ENCODE measurements at regions not wholly inside any gene's neighbourhood (a gene's known extent, or its start where the extent isn't known, plus 50 kb on each side); places are given as distances from the start of the nearest gene placed in this dataset.

DNA sequence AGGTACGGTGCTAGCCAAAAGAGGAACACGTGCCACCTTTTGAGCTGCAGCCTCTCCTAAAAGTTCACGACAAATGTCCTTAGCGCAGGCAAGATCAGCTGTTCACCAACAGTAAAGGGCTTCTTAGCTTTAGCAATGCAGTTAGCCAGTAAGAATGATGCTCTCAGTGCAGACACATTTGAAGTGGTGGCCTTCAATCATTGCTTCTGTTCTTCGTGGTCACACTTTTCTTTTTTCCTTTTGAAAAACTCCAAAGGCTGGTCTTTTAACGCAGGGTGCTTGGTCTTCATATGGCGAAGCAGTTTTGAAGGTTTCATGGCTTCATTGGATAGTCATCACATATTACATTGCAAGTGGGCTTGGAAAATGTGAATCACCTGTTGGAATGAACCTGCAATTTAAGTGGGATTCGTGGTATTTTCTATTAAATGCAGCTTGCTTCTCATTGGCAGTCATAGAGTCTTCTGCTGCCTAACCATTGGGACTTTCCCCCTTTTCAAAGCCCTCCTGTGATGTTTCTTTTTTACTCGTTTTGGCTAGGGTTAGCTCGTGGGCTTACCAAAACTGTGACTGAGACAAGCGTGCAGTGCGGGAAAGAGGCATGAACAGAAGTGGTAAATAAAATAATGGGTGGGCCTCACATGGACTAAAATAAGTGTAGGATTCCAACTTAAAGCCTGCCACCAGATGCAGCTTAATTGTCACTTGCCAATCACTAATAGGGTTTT lies 100.9 kb downstream of the MRPL36 start:
- Mint-ChIP-seq H3K9me3 (ENCODE audit: unreplicated experiment) (no peaks in the 10 kb centered on the region), H3K4me3 (ENCODE audit: unreplicated experiment) (no peak overlapping the region), H3K27me3 (ENCODE audit: insufficient read depth, unreplicated experiment) (peaks cover 14% of the 10 kb centered on the region), H3K27ac (ENCODE audit: unreplicated experiment) (no peak overlapping the region), H3K36me3 (ENCODE audit: insufficient read depth, unreplicated experiment) (no peaks in the 10 kb centered on the region), H3K4me1 (ENCODE audit: low read depth, unreplicated experiment) (no peaks in the 10 kb centered on the region)
- ChIA-PET CTCF (no interaction called here), POLR2A (no interaction called here)
- no TSS peak for BruUV-seq (replicated peaks)
- Histone ChIP-seq H3K36me3 (ENCODE audit: control insufficient read depth, insufficient read depth, low read length) (no peaks in the 10 kb centered on the region), H3K4me3 (ENCODE audit: low read depth, low read length) (no peak overlapping the region), H3K27me3 (replicated peaks; ENCODE audit: control insufficient read depth, insufficient read depth, low read length) (no peaks in the 10 kb centered on the region; the same call in none of the 2 replicates), H3K4me1 (no peaks in the 10 kb centered on the region), H3K9me3 (no peaks in the 10 kb centered on the region)
- TF ChIP-seq, protein P1, sequence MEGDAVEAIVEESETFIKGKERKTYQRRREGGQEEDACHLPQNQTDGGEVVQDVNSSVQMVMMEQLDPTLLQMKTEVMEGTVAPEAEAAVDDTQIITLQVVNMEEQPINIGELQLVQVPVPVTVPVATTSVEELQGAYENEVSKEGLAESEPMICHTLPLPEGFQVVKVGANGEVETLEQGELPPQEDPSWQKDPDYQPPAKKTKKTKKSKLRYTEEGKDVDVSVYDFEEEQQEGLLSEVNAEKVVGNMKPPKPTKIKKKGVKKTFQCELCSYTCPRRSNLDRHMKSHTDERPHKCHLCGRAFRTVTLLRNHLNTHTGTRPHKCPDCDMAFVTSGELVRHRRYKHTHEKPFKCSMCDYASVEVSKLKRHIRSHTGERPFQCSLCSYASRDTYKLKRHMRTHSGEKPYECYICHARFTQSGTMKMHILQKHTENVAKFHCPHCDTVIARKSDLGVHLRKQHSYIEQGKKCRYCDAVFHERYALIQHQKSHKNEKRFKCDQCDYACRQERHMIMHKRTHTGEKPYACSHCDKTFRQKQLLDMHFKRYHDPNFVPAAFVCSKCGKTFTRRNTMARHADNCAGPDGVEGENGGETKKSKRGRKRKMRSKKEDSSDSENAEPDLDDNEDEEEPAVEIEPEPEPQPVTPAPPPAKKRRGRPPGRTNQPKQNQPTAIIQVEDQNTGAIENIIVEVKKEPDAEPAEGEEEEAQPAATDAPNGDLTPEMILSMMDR (IDR thresholded peaks at IDR 0.05; ENCODE audit: insufficient read depth in 1 of 2, low read depth in 1 of 2, low read length in 1 of 2, severe bottlenecking in 1 of 2, unreplicated experiment in 1 of 2), result no peak
- no peak for DNase-seq
- intact Hi-C loops (cut with micrococcal nuclease; ENCODE audit: unreplicated experiment), result no loop called here

DNA sequence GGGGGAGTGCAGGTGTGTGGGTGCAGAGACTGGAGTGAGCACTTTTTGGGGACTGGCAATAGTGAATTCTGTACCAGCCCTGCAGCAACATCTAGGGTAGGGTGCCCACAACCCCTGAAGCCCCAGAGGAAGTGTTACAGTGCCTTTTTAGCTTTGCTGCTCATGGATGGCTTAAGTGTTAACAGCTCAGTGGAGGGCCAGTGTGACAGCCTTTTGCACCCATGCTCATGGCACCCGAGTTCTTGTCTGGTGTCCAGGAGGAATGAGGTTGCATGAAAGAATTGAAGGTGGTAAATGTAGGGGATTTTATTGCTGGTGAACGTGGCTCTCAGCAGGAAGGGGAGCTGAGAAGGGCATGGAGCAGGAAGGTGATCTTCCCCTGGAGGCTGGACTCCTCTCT lies 107.3 kb downstream of the MRPL36 start:
- Histone ChIP-seq H3K4me3 (ENCODE audit: low read depth, low read length) (no peak overlapping the region), H3K36me3 (ENCODE audit: control insufficient read depth, insufficient read depth, low read length) (no peaks in the 10 kb centered on the region), H3K9me3 (no peaks in the 10 kb centered on the region), H3K27me3 (replicated peaks; ENCODE audit: control insufficient read depth, insufficient read depth, low read length) (no peaks in the 10 kb centered on the region), H3K4me1 (no peaks in the 10 kb centered on the region)
- H3K4me3 Mint-ChIP-seq (ENCODE audit: unreplicated experiment), result no peak overlapping the region
- CTCF ChIA-PET, result no interaction called here
- H3K9me3 Mint-ChIP-seq (ENCODE audit: unreplicated experiment), result no peaks in the 10 kb centered on the region
- peaks cover 18% of the 10 kb centered on the region for H3K27me3 Mint-ChIP-seq (ENCODE audit: insufficient read depth, unreplicated experiment)
- H3K4me1 Mint-ChIP-seq (ENCODE audit: low read depth, unreplicated experiment), result no peaks in the 10 kb centered on the region
- H3K36me3 Mint-ChIP-seq (ENCODE audit: insufficient read depth, unreplicated experiment), result no peaks in the 10 kb centered on the region
- no peak for DNase-seq
- intact Hi-C loops (cut with micrococcal nuclease; ENCODE audit: unreplicated experiment), result no loop called here
- POLR2A ChIA-PET, result no interaction called here
- H3K27ac Mint-ChIP-seq (ENCODE audit: unreplicated experiment), result no peak overlapping the region
- TF ChIP-seq, protein P1 (IDR thresholded peaks at IDR 0.05; ENCODE audit: insufficient read depth in 1 of 2, low read depth in 1 of 2, low read length in 1 of 2, severe bottlenecking in 1 of 2, unreplicated experiment in 1 of 2), result no peak
- no TSS peak for BruUV-seq (replicated peaks)

DNA sequence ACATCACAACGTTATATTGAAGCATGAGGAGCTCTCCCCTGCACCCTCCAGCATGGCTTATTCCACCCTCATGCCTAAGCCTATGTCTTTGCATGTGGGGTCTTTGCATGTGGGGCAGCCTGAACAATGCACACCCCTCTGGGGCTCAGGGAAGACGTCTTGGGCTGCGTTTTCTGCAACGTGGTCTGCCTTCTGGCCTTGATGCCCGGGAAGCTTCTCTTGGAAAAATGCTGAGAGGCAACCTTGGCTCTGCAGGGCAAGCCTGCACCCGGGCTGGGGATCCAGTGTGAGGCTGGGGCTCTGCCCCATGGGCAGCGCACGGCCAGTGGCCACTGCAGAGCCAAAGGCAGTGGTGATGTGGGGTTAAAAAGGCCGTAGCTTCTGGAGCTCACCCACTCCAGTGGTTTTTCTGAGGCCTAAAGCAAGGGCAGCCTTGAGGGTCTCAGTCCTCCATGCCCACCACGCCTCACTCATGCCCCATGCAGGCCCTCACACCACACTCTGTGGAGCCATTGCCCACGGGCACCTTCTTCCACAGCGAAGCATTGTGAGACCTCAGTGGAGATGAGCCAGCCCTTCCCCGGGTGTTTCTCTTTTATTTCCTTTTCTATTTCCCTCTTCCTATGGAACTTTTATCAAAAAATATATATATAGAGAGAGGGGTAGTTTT lies 112.2 kb downstream of the MRPL36 start:
- H3K36me3 Mint-ChIP-seq (ENCODE audit: insufficient read depth, unreplicated experiment), result no peaks in the 10 kb centered on the region
- ChIA-PET POLR2A (no interaction called here), CTCF (no interaction called here)
- TF ChIP-seq, protein P1 (IDR thresholded peaks at IDR 0.05; ENCODE audit: insufficient read depth in 1 of 2, low read depth in 1 of 2, low read length in 1 of 2, severe bottlenecking in 1 of 2, unreplicated experiment in 1 of 2), result no peak
- H3K4me1 Mint-ChIP-seq (ENCODE audit: low read depth, unreplicated experiment), result no peaks in the 10 kb centered on the region
- no TSS peak for BruUV-seq (replicated peaks)
- H3K27me3 Mint-ChIP-seq (ENCODE audit: insufficient read depth, unreplicated experiment), result peaks cover 24% of the 10 kb centered on the region
- Histone ChIP-seq H3K27me3 (replicated peaks; ENCODE audit: control insufficient read depth, insufficient read depth, low read length) (no peaks in the 10 kb centered on the region; the same call in 1 of the 2 replicates), H3K9me3 (no peaks in the 10 kb centered on the region), H3K4me3 (ENCODE audit: low read depth, low read length) (no peak overlapping the region), H3K36me3 (ENCODE audit: control insufficient read depth, insufficient read depth, low read length) (no peaks in the 10 kb centered on the region), H3K4me1 (no peaks in the 10 kb centered on the region)
- intact Hi-C loops (cut with micrococcal nuclease; ENCODE audit: unreplicated experiment), result no loop called here
- DNase-seq, result no peak
- no peak overlapping the region for H3K27ac Mint-ChIP-seq (ENCODE audit: unreplicated experiment)
- no peaks in the 10 kb centered on the region for H3K9me3 Mint-ChIP-seq (ENCODE audit: unreplicated experiment)
- H3K4me3 Mint-ChIP-seq (ENCODE audit: unreplicated experiment), result no peak overlapping the region
